Ramos (cell line): ENCODE measurements at regions not wholly inside any gene's neighbourhood (a gene's known extent, or its start where the extent isn't known, plus 50 kb on each side); places are given as distances from the start of the nearest gene placed in this dataset.

Source experiments
- in situ Hi-C: fragments of 300-500 bp; cut with MboI; formaldehyde crosslinking; loops from one replicate; pipeline ENCODE4 v1.14.3; 2022; ENCODE audit warnings: low sequenced_read_pairs; ENCODE audit not compliant: unreplicated experiment

- in situ Hi-C loops: loop anchor here (5.0 kb wide), 1 partner anchor 543 kb away; no protein-coding TSS in a partner anchor
These were observed 124.2 kb downstream of the TMEM161B start for GRCh38 chr5:88144219-88145001.

- in situ Hi-C loops: loop anchor here (5.0 kb wide), 1 partner anchor 544 kb away; no protein-coding TSS in a partner anchor
These were observed 124.9 kb downstream of the TMEM161B start for GRCh38 chr5:88143693-88144218.

- in situ Hi-C loops: loop anchor here (5.0 kb wide), 1 partner anchor 544 kb away; no protein-coding TSS in a partner anchor
These were observed 125.6 kb downstream of the TMEM161B start for GRCh38 chr5:88142886-88143692.

GRCh38 chr5:88142636-88142885, 126.1 kb downstream of the TMEM161B start:
- in situ Hi-C loops: loop anchor here (5.0 kb wide), 1 partner anchor 545 kb away; no protein-coding TSS in a partner anchor

- in situ Hi-C loops: loop anchor here (5.0 kb wide), 1 partner anchor 546 kb away; no protein-coding TSS in a partner anchor
These were observed 127.5 kb downstream of the TMEM161B start for GRCh38 chr5:88140856-88141752.

DNA sequence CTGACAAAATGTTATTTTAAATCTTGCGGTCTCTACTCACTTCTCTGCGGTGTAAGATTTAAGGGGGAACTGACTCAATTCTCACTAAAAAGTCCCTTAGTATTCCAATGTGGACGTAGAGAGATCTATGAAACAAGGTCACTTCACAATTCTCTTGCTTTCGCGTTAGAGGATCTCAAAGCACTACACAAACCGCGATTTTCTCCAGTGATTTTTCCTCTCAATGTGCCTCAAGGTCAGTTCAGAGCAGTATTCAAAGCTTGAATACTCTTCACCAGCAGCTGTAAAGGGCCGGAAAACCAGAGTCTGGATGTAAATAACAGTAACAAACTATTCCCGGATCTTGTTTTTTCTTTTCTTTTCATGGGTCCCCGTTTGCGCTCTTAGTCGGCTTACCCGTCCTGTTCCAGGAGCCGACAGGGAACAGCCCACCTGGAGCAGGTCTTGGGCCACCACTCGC, 128.2 kb downstream of the TMEM161B start:
- in situ Hi-C loops: loop anchor here (5.0 kb wide), 1 partner anchor 547 kb away; no protein-coding TSS in a partner anchor

DNA sequence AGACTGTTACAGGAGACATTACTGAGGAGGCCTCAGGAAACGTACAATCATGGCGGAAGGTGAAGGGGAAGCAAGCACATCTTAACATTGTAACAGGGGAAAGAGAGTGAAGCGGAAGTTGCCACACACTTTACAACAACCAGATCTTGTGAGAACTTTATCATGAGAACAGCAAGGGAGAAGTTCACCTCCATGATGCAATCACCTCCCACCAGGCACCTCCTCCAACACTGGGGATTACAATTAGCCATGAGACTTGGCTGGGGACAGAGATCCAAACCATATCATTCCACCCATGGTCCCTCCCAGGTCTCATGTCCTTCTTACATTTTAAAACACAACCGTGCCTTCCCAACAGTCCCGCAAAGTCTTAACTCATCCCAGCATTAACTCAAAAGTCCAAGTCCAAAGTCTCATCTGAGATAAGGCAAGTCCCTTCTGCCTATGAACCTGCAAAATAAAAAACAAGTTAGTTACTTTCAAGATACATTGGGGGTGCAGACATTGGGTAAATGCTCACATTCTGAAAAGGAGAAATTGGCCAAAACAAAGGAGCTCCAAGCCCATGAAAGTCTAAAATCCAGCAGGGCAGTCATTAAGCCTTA, 138.3 kb downstream of the TMEM161B start:
- in situ Hi-C loops: no loop called here

DNA sequence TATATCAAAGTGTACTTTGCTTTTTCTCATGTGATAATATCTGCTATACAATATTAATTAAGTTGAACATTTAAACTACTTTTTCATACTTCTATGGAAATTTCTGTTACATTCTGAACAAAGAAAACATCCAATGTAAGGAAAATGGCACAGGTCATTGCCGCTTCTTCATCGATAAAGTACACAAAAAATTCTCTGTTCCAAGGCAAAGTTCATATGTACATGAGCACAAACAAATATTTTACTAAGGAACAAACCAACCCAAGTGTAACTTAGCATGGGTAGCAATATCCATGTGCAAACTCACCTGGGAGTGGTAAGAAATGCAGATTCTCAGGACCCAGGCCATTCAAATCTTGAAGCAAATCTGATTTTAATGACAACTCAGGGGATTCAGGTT, 139.8 kb downstream of the TMEM161B start:
- in situ Hi-C loops: no loop called here

DNA sequence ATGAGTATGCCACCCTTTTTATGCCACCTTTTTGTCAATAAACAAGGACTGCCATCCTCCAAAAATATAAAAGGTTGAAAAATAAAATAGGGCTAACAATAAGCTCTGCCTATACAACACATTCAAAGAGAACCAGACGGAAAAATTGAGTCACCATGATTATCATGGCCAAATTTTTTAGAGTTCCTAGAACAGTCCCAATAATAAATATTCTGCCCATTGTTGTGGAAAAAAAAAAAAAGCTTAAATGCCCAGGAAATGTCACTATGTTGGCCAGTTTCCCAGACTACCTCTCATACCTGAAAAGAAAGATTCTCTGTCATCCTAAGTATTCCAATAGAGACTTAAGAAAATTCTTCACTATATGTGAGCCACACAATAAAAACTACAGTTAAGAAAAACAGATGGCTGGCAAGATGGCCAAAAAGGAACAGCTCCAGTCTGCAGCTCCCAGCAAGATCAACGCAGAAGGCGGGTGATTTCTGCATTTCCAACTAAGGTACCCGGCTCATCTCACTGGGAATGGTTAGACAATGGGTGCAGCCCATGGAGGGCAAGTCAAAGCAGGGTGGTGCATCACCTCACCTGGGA, 149.0 kb downstream of the TMEM161B start:
- in situ Hi-C loops: no loop called here

GRCh38 chr5:88118179-88118578, 150.5 kb downstream of the TMEM161B start:
- in situ Hi-C loops: no loop called here

DNA sequence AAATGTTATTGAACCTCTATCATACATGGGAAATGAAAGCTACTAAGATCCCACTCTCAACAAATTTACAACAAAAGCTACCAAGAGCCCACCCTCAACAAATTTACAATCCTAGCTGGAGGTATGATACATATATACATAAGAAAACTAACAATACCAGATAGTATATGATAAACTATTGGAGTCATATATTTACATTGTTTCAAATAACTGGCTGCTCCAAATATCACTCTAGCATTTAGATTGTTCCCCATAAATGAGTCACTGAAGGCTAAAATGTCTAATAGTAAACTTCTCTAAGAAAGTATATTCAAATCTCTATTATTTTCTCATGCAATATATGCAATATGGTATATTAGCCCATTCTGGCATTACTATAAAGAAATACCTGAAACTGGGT, 151.1 kb downstream of the TMEM161B start:
- in situ Hi-C loops: no loop called here

GRCh38 chr5:88116396-88116795, 152.2 kb downstream of the TMEM161B start:
- in situ Hi-C loops: no loop called here

GRCh38 chr5:88115211-88115610, 153.4 kb downstream of the TMEM161B start:
- in situ Hi-C loops: no loop called here

- in situ Hi-C loops: no loop called here
These were observed 155.2 kb downstream of the TMEM161B start for GRCh38 chr5:88113429-88113828.

DNA sequence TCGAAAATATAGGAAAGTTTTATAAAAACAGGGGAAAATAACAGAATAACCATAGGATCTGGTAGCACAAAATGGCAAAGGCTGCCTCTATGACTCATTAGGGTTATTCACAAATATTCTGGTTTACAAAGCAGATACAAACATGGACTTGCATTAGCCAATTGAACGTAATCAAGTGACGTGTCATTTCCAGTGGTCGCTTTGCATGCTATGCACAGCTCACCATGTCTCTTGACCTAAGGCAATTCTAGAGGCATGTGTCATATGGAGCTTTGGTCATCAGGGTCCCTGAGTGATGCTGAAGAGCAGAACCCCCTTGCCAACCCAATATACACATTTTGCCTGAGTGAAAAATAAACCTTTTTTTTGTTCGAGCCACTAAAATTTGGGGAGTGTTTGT, 158.8 kb downstream of the TMEM161B start:
- in situ Hi-C loops: no loop called here

GRCh38 chr5:88108490-88109279, 160.0 kb downstream of the TMEM161B start:
- in situ Hi-C loops: no loop called here

DNA sequence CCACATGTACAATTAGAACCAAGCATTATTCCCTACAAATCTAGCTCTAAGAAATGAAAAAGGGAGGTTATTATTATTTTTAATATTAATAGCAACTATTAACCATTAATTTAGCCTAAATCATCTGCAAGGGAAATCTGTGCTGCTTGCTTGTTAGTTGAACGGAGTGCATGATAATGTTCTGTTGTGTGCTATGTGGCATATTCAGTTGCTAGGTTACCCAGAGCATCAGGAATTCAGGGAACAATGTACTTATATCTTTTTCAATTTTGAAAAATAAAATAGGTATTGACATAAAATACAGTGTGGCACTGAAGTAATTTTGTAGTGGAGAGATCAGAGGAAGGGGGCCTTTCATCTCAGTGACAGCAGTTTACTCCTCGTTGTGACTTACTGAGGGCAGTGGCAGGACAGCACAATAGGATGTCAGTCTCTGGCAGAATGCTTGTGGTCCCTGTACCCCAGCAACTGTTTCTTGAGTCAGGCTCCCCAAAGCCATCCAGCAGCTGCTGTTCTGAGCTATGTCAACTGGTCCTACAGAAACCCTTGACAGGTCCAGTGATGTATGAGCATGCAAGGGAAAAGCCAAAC, 173.6 kb downstream of the TMEM161B start:
- in situ Hi-C loops: no loop called here

DNA sequence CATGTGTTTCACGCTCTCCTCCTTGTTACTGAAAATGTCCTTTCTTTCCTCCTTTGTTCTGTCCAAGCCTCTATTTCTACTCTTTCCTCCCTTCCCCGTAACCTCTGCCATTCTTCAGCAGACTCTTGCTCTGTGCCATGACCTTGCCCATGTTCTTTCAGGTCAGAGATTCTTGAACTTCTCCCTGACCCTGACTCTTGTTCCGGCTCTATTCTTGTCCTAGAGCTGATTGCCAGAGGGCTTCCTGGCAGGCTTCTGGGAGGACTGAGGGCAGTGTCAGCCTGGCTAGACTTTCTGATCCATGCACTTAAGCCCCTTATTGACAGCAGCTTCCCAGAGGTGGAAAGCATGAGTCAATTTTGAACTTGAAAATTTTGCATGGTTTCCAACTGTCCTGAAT, 174.2 kb downstream of the TMEM161B start:
- in situ Hi-C loops: no loop called here
